NCI-H526 (cell line): ENCODE measurements at regions not wholly inside any gene's neighbourhood (a gene's known extent, or its start where the extent isn't known, plus 50 kb on each side); places are given as distances from the start of the nearest gene placed in this dataset.

Source experiments
- DNase-seq, 2 experiments: peaks; one replicate each; lab custom pipeline; 2025; lab: John Stamatoyannopoulos, UW

GRCh38 chr9:108720191-108720642, 135.6 kb downstream of the ACTL7B start:
- DNase-seq, result no peak

GRCh38 chr9:108710424-108710823, 145.4 kb downstream of the ACTL7B start:
- no peak for DNase-seq

GRCh38 chr9:108709997-108710396, 145.8 kb downstream of the ACTL7B start:
- DNase-seq, result no peak

DNA sequence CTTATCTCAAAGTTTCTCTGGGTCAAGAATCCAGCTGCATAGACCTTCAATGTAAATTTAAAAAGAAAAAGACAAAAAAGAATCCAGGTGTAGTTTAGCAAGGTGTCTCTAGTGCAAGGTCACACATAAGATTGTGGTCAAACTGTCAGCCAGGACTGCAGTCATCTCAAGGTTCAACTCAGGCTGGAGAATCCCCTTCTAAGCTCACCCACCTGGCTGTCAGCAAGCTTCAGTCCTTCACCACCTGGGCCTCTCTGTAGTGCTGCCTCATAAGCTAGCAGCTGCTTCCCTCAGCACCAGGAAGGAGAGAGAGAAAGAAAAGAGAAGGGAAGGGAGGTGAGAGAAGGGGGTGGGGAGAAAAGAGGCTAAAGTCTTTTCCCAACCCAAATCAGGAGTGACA, 146.7 kb downstream of the ACTL7B start:
- no peak for DNase-seq

- DNase-seq, result no peak
Measured at GRCh38 chr9:108708448-108708847, 147.3 kb downstream of the ACTL7B start.

DNA sequence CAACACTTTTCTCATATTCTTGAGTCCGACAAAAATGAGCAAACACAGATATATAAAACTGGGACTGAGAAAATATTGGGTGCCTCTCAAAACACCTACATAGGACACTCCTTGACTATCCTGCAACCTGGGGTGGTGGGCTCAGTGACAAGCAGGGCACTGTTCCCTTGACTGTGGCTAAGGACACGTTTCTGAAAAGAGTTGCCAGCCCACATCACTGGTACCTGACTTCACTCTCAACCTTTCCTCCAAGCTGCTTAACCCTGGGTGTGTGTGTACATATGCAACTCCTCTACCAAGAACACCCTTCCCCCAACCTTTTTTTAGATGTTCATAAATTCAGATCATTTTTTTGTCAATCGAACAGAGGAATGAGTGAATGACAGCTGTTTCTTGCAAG, 148.7 kb downstream of the ACTL7B start:
- no peak for DNase-seq

- DNase-seq, result no peak
Measured at GRCh38 chr9:108704156-108704852, 151.5 kb downstream of the ACTL7B start.

DNA sequence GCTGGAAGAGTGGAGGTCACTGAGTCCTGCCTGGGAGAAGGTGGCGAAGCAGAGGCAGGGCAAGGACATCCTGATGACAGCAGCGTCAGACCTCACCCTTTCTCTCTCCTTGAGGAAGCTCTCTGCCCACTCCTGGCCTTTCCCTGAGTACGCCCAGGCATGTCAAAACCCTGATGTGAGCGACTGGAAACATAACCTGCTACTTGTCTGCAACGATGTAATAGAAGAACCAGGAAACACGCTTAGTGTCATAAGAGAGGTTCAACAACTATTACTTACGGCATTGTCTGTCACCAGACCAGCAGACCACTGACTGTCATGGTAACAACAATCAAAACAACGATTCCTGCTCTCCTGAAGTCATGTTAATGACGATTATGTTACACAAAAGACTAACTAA, 152.4 kb downstream of the ACTL7B start:
- DNase-seq, result no peak

DNA sequence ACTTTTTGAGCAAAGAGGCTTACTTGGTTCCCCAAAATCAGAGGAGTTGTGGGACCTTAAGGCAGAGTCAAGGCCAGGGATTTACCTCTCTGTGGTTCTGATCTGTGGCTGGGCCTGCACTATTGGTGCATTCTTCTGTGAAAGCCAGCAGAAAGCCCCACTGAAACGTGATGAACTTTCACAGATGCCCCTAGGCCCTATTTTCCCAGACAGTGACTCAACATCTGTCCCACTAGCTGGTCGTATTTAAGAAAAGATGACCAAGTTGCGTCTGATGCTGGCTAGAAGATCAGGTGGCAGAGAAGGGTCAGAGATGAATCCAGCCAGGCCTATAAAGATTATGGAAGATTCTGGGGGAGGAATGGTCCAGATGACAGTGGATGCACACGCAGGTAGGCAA, 153.1 kb downstream of the ACTL7B start:
- no peak for DNase-seq

GRCh38 chr9:108698801-108699200, 157.0 kb downstream of the ACTL7B start:
- DNase-seq, result no peak

GRCh38 chr9:108698231-108698630, 157.6 kb downstream of the ACTL7B start:
- DNase-seq, result no peak

DNA sequence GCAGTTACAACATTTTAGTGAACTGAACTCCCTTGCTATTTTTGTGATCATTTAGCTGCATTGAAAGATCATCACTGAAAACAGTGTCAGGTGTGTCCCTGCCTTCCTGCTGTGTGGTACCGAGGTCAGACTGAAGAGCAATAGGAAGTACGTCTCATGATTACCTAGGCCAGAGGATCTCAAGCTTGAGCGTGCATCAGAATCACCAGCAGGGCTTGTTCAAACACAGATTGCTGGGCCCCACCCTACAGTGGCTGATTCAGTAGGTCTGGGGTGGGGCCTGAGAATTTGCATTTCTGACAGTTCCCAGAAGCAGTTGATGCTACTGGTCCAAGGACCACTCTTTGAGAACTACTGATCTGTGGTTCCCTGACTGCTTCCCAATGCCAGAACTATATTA, 159.6 kb downstream of the ACTL7B start:
- DNase-seq, result no peak

DNA sequence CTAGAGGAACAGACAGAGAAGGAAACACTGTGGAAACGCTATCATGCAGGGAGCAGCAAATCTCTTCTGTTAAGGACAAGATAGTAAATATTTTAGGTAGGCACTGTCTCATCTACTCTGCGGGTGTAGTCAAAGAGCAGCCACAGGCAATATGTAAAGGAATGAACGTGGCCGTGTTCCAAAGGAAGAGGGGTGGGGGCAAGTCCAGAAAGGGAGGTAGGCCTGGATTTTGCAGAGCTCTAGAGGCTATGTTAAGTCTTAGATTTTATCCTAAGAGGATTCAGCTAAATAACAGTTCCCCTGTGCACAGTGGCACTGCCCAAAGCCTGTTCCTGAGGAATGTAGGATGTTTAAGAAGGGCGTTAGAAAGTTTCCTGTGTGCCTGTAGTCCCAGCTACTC, 161.6 kb downstream of the ACTL7B start:
- DNase-seq, result no peak

- no peak for DNase-seq
Measured at GRCh38 chr9:108691614-108692013, 164.2 kb downstream of the ACTL7B start.

- DNase-seq, result no peak
Measured at GRCh38 chr9:108688676-108689075, 167.1 kb downstream of the ACTL7B start.

- no peak for DNase-seq
Measured at GRCh38 chr9:108688051-108688450, 167.7 kb downstream of the ACTL7B start.

GRCh38 chr9:108687006-108687987, 168.5 kb downstream of the ACTL7B start:
- DNase-seq, result peak; percentile 73 to 82

GRCh38 chr9:108684288-108685025, 171.3 kb downstream of the ACTL7B start:
- no peak for DNase-seq

- DNase-seq, result no peak
Measured at GRCh38 chr9:108683245-108683644, 172.5 kb downstream of the ACTL7B start.

DNA sequence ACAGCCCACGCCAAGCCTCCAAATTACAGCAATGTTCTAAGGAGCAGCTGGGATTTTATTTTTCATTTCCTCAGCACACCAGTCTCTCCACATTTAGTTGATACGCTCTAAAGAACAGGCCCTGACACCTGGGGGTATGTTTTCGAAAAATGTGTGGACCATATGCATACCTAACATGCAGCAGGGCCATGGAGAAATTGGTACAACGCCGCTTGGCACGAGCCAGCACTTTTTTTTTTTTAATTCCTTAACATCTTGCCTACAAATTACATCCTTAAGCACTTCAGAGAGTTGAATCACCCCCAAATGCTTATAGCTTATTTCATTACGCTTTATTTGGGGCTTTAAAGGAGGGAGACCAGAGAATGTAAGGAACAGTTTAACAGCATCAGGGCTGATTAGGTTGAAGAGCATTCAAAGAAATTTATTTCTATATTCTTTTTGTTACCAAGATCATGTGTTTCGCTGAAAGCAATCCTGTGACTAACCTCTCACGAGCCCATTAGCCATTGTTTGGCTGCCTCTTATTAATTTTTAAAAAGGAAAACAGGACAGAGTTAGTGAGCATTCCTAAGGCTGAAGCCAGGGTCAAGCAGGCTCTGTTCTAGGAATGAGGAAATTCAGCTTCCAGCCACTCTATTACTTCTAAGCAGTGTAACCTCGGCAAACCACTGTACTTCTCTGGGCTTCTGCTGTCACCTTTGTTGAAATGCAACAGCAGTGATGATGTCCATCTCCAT, 173.8 kb downstream of the ACTL7B start:
- DNase-seq, result no peak

GRCh38 chr9:108680946-108681345, 174.8 kb downstream of the ACTL7B start:
- DNase-seq, result no peak

- no peak for DNase-seq
Measured at GRCh38 chr9:108677776-108678175, 178.0 kb downstream of the ACTL7B start.
